Stimulated activated naive B cell treated with anti-CD40 and anti-IgM and Interleukin-4, amounts not matched to agents 10 μg/mL and 1 μg/mL and 100 μg/mL, for 72 hours (primary cell): ENCODE measurements at regions not wholly inside any gene's neighbourhood (a gene's known extent, or its start where the extent isn't known, plus 50 kb on each side); places are given as distances from the start of the nearest gene placed in this dataset.
"Not testable (repeated sequence)": the region's sequence is repeated elsewhere in the genome, so short reads cannot be mapped to it uniquely, and the experiment has no call there.

Experiments
- ATAC-seq, 2 donors: fragments of 150-1000 bp; cut with Tn5 transposase; replicated peaks; 2 replicates each; pipeline ENCODE4 v1.10.0; 2021; ENCODE audit warnings: moderate library complexity in 1 of 2
- DNase-seq: peaks from one replicate; pipeline ENCODE4 v3.0.0; 2021
- H3K27ac Mint-ChIP-seq: one replicate; pipeline ENCODE4 v1.8.0; 2022; ENCODE audit warnings: mild to moderate bottlenecking, mixed read lengths
- H3K27me3 Mint-ChIP-seq, 2 donors: one replicate each; pipeline ENCODE4 v1.8.0; 2022; ENCODE audit warnings: mixed read lengths in 2 of 2
- H3K36me3 Mint-ChIP-seq, 2 donors: one replicate each; pipeline ENCODE4 v1.8.0; 2022; ENCODE audit warnings: mixed read lengths in 2 of 2, mild to moderate bottlenecking in 1 of 2
- H3K4me1 Mint-ChIP-seq, 2 donors: one replicate each; pipeline ENCODE4 v1.8.0; 2022; ENCODE audit warnings: mixed read lengths in 2 of 2, mild to moderate bottlenecking in 1 of 2
- H3K4me3 Mint-ChIP-seq, 2 donors: one replicate each; pipeline ENCODE4 v1.8.0; 2022; ENCODE audit warnings: mild to moderate bottlenecking in 2 of 2, mixed read lengths in 2 of 2, moderate library complexity in 1 of 2
- H3K9me3 Mint-ChIP-seq, 2 donors: one replicate each; pipeline ENCODE4 v1.8.0; 2022; ENCODE audit warnings: mixed read lengths in 2 of 2, mild to moderate bottlenecking in 1 of 2

GRCh38 chr7:17556247-17556956, 257.9 kb downstream of the AHR start:
- ATAC-seq (no peak), DNase-seq (no peak)
- Mint-ChIP-seq H3K4me3 (no peak overlapping the region), H3K27ac (no peak overlapping the region), H3K4me1 (peaks cover 5 to 8% of the 10 kb centered on the region in 2 donors), H3K9me3 (no peaks in the 10 kb centered on the region), H3K36me3 (no peaks in the 10 kb centered on the region), H3K27me3 (no peaks in the 10 kb centered on the region)

GRCh38 chr7:17557251-17557671, 258.8 kb downstream of the AHR start:
- Mint-ChIP-seq H3K4me1 (peaks cover 5 to 8% of the 10 kb centered on the region in 2 donors), H3K27me3 (no peaks in the 10 kb centered on the region), H3K27ac (no peak overlapping the region), H3K4me3 (no peak overlapping the region), H3K36me3 (no peaks in the 10 kb centered on the region), H3K9me3 (no peaks in the 10 kb centered on the region)
- ATAC-seq = no peak
- DNase-seq = no peak

- peaks cover 2 to 3% of the 10 kb centered on the region in 2 donors for H3K9me3 Mint-ChIP-seq
- no peak overlapping the region for H3K27ac Mint-ChIP-seq
- H3K4me3 Mint-ChIP-seq = no peak overlapping the region
- no peaks in the 10 kb centered on the region for H3K36me3 Mint-ChIP-seq
- DNase-seq (no peak), ATAC-seq (no peak)
- peaks cover 5 to 8% of the 10 kb centered on the region in 2 donors for H3K4me1 Mint-ChIP-seq
- no peaks in the 10 kb centered on the region for H3K27me3 Mint-ChIP-seq
Observed at GRCh38 chr7:17558135-17558534, 259.7 kb downstream of the AHR start.

- H3K4me3 Mint-ChIP-seq = no peak overlapping the region
- H3K4me1 Mint-ChIP-seq = peaks cover 5 to 8% of the 10 kb centered on the region in 2 donors
- H3K36me3 Mint-ChIP-seq = no peaks in the 10 kb centered on the region
- ATAC-seq = no peak
- peaks cover 2 to 7% of the 10 kb centered on the region in 2 donors for H3K9me3 Mint-ChIP-seq
- H3K27ac Mint-ChIP-seq = no peak overlapping the region
- no peak for DNase-seq
- no peaks in the 10 kb centered on the region for H3K27me3 Mint-ChIP-seq
Observed at GRCh38 chr7:17558558-17559332, 260.3 kb downstream of the AHR start.

GRCh38 chr7:17559388-17559787, 260.9 kb downstream of the AHR start:
- H3K4me1 Mint-ChIP-seq = peaks cover 4 to 7% of the 10 kb centered on the region in 2 donors
- H3K9me3 Mint-ChIP-seq = peaks cover 2 to 7% of the 10 kb centered on the region in 2 donors
- H3K36me3 Mint-ChIP-seq = no peaks in the 10 kb centered on the region
- H3K4me3 Mint-ChIP-seq = no peak overlapping the region
- no peak overlapping the region for H3K27ac Mint-ChIP-seq
- no peak for DNase-seq
- no peak for ATAC-seq
- no peaks in the 10 kb centered on the region for H3K27me3 Mint-ChIP-seq

- H3K4me3 Mint-ChIP-seq = no peak overlapping the region
- H3K27ac Mint-ChIP-seq = no peak overlapping the region
- H3K27me3 Mint-ChIP-seq = no peaks in the 10 kb centered on the region
- peaks cover 0 to 5% of the 10 kb centered on the region in 2 donors for H3K4me1 Mint-ChIP-seq
- no peaks in the 10 kb centered on the region for H3K36me3 Mint-ChIP-seq
- DNase-seq (no peak), ATAC-seq (no peak)
- peaks cover 2 to 7% of the 10 kb centered on the region in 2 donors for H3K9me3 Mint-ChIP-seq
Observed at GRCh38 chr7:17560516-17560915, 262.1 kb downstream of the AHR start.

GRCh38 chr7:17560966-17561365, 262.5 kb downstream of the AHR start:
- H3K9me3 Mint-ChIP-seq = peaks cover 2 to 7% of the 10 kb centered on the region in 2 donors
- no peak for ATAC-seq

GRCh38 chr7:17564678-17565212, 266.3 kb downstream of the AHR start:
- Mint-ChIP-seq H3K4me3 (no peak overlapping the region), H3K36me3 (no peaks in the 10 kb centered on the region), H3K4me1 (peaks cover 0 to 3% of the 10 kb centered on the region in 2 donors), H3K27ac (no peak overlapping the region), H3K27me3 (no peaks in the 10 kb centered on the region), H3K9me3 (peaks cover 4 to 14% of the 10 kb centered on the region in 2 donors)
- ATAC-seq (peak; percentile 38 to 48), DNase-seq (no peak)

More at GRCh38 chr7:17560966-17561365, 262.5 kb downstream of the AHR start:
- no peak overlapping the region for H3K27ac Mint-ChIP-seq
- no peak overlapping the region for H3K4me3 Mint-ChIP-seq
- H3K36me3 Mint-ChIP-seq = no peaks in the 10 kb centered on the region
- DNase-seq = no peak
- no peaks in the 10 kb centered on the region for H3K27me3 Mint-ChIP-seq
- peaks cover 0 to 5% of the 10 kb centered on the region in 2 donors for H3K4me1 Mint-ChIP-seq

GRCh38 chr7:17580141-17580540, 281.7 kb downstream of the AHR start:
- peaks cover 15 to 19% of the 10 kb centered on the region in 2 donors for H3K9me3 Mint-ChIP-seq
- H3K27me3 Mint-ChIP-seq = peaks cover 0 to 5% of the 10 kb centered on the region in 2 donors
- H3K4me1 Mint-ChIP-seq = no peaks in the 10 kb centered on the region
- H3K36me3 Mint-ChIP-seq = no peaks in the 10 kb centered on the region
- H3K27ac Mint-ChIP-seq = no peak overlapping the region
- DNase-seq (no peak), ATAC-seq (no peak)
- no peak overlapping the region for H3K4me3 Mint-ChIP-seq

- Mint-ChIP-seq H3K27ac (no peak overlapping the region), H3K36me3 (no peaks in the 10 kb centered on the region), H3K4me1 (no peaks in the 10 kb centered on the region), H3K4me3 (no peak overlapping the region), H3K27me3 (peaks cover 0 to 10% of the 10 kb centered on the region in 2 donors), H3K9me3 (peaks cover 15 to 19% of the 10 kb centered on the region in 2 donors)
- ATAC-seq (no peak), DNase-seq (no peak)
Observed at GRCh38 chr7:17580856-17581255, 282.4 kb downstream of the AHR start.

GRCh38 chr7:17581301-17581700, 282.8 kb downstream of the AHR start:
- Mint-ChIP-seq H3K27me3 (peaks cover 0 to 11% of the 10 kb centered on the region in 2 donors), H3K9me3 (peaks cover 15 to 18% of the 10 kb centered on the region in 2 donors), H3K4me1 (no peaks in the 10 kb centered on the region), H3K36me3 (no peaks in the 10 kb centered on the region), H3K27ac (no peak overlapping the region), H3K4me3 (no peak overlapping the region)
- ATAC-seq = no peak
- DNase-seq = no peak

- H3K36me3 Mint-ChIP-seq, H3K9me3 Mint-ChIP-seq: not testable (repeated sequence)
Observed at GRCh38 chr7:17582696-17583095, 284.2 kb downstream of the AHR start.

GRCh38 chr7:17583786-17584185, 285.3 kb downstream of the AHR start:
- no peak for DNase-seq
- ATAC-seq = no peak
- Mint-ChIP-seq H3K4me3 (no peak overlapping the region), H3K27ac (no peak overlapping the region), H3K9me3 (no peaks in the 10 kb centered on the region), H3K36me3 (no peaks in the 10 kb centered on the region), H3K4me1 (no peaks in the 10 kb centered on the region), H3K27me3 (peaks cover 1 to 7% of the 10 kb centered on the region in 2 donors)

More at GRCh38 chr7:17582696-17583095, 284.2 kb downstream of the AHR start:
- not testable (repeated sequence) for H3K27ac Mint-ChIP-seq, H3K27me3 Mint-ChIP-seq, H3K4me3 Mint-ChIP-seq, H3K4me1 Mint-ChIP-seq, DNase-seq, ATAC-seq

GRCh38 chr7:17584822-17585221, 286.4 kb downstream of the AHR start:
- DNase-seq (no peak), ATAC-seq (no peak)
- H3K27ac Mint-ChIP-seq = no peak overlapping the region
- H3K9me3 Mint-ChIP-seq = no peaks in the 10 kb centered on the region
- no peaks in the 10 kb centered on the region for H3K36me3 Mint-ChIP-seq
- H3K4me3 Mint-ChIP-seq = no peak overlapping the region
- H3K4me1 Mint-ChIP-seq = no peaks in the 10 kb centered on the region
- peaks cover 3 to 7% of the 10 kb centered on the region in 2 donors for H3K27me3 Mint-ChIP-seq
